Cardiac fibroblast (primary cell): ENCODE measurements at regions not wholly inside any gene's neighbourhood (a gene's known extent, or its start where the extent isn't known, plus 50 kb on each side); places are given as distances from the start of the nearest gene placed in this dataset.

Source experiments
- DNase-seq, 2 donors: peaks; one replicate each; pipeline versions ENCODE4 v3.0.0 to v3.0.0-alpha.2; 2010; ENCODE audit warnings: low read depth in 2 of 2
- H3K4me3 ChIP-seq, 2 donors: replicated peaks in 1 of 2; 1 replicate in 1 of 2; 2 replicates in 1 of 2; pipeline ENCODE4 v1.5.1; 2011; ENCODE audit warnings: low read depth in 2 of 2, low read length in 2 of 2, mild to moderate bottlenecking in 2 of 2, moderate library complexity in 1 of 2
- CTCF ChIP-seq: IDR thresholded peaks from one replicate; pipeline ENCODE4 v1.5.1; 2011; ENCODE audit warnings: low read depth, mild to moderate bottlenecking, low read length, inconsistent platforms

GRCh38 chr12:92072112-92072511 is 73.5 kb downstream of the BTG1 start:
- DNase-seq, result no peak
- H3K4me3 ChIP-seq, result no peak overlapping the region
- no peak for TF ChIP-seq CTCF

DNA sequence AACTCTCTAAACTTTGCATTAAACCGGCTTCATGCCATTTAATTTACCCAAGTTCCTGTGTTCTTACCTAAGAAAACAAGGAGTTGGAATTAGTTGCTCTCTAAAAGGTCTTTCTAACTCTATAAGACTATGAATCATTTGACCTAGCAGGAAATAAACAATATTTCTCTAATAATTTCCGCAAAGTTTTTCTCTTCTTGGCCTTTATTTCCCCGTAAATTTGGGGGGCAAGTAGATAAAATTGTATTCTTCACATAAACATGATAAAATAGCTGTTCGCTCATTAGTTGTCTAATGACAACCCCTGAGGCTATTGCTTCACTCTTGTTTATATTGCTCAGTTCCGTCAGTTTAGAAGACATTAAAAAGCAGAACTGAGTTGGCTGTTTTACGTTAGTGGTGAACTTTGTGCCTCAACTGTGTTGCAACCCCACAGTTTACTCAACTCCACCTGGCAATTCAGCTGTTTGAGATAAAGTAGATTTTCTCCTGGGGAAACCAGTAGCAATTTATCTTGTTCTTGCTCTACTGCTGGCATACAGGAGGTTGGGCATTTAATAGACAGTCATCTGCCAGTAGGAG is 74.7 kb downstream of the BTG1 start:
- no peak for TF ChIP-seq CTCF
- no peak overlapping the region for H3K4me3 ChIP-seq
- peak in 1 of 2 donors; percentile 38 for DNase-seq

DNA sequence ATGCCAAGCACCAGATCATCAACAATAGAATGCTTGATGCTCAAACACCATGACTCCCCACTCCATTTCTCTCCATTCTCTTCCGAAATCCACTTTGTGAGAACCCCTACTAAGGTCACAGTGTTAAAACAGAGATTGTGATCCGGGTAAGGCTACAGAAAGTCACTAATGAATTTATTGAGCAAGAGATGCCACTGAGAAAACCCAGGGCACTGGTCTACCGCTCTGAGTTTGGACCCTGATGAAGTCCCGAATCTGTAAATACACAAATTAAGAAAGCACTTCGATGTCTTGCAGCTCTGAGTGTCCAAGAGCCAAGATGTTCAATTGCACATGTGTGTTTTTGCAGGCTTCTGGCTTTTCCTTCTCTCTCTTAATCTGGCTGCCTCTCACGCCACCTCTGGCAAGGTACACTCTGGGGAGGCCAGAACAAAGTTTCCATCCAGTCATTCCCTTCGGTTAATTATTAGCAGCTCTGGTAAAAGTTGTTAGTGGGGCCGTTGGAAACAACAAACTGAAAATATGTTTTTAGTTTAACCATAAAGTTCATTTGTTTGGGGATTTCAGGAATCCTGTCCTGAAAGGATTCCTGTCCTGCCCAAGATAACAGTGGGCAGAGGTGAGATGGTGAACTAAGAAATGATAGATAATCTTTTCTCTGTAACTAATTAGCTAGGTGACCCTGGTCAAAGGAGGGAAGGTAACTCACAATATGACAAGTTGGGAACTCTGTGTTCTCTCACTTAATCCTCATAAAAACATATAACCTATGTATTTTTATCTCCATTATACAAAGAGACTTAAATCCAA is 75.4 kb downstream of the BTG1 start:
- TF ChIP-seq CTCF, result no peak
- no peak for DNase-seq
- H3K4me3 ChIP-seq, result no peak overlapping the region

GRCh38 chr12:92068459-92068858 is 77.2 kb downstream of the BTG1 start:
- H3K4me3 ChIP-seq, result no peak overlapping the region
- peak in 1 of 2 donors; percentile 33 for DNase-seq
- TF ChIP-seq CTCF, result no peak

GRCh38 chr12:92065639-92066038 is 80.0 kb downstream of the BTG1 start:
- TF ChIP-seq CTCF, result no peak
- H3K4me3 ChIP-seq, result no peak overlapping the region

GRCh38 chr12:92065018-92065499 is 80.6 kb downstream of the BTG1 start:
- peak in 1 of 2 donors; percentile 27 for DNase-seq
- H3K4me3 ChIP-seq, result no peak overlapping the region

More at GRCh38 chr12:92065639-92066038, 80.0 kb downstream of the BTG1 start:
- DNase-seq, result no peak

More at GRCh38 chr12:92065018-92065499, 80.6 kb downstream of the BTG1 start:
- no peak for TF ChIP-seq CTCF
